CD14-positive monocyte (primary cell): ENCODE measurements at regions not wholly inside any gene's neighbourhood (a gene's known extent, or its start where the extent isn't known, plus 50 kb on each side); places are given as distances from the start of the nearest gene placed in this dataset.

Source experiments
- DNase-seq, 3 donors: peaks; one replicate each; pipeline ENCODE4 v3.0.0-alpha.2; 2011 to 2022
- H2AFZ ChIP-seq: 2 replicates; pipeline ENCODE4 v1.6.0; 2012; ENCODE audit warnings: mild to moderate bottlenecking, low read depth, low read length, inconsistent platforms; ENCODE audit not compliant: insufficient read depth, poor library complexity, severe bottlenecking
- H3K27ac ChIP-seq, 2 donors: 1 replicate in 1 of 2; 2 replicates in 1 of 2; pipeline ENCODE4 v1.5.1; 2012 to 2013; ENCODE audit warnings: low read length in 2 of 2, control low read depth in 1 of 2, inconsistent platforms in 1 of 2, low read depth in 1 of 2, mild to moderate bottlenecking in 1 of 2
- H3K27me3 ChIP-seq, 2 donors: one replicate each; pipeline versions ENCODE4 v1.6.0 to v1.6.1; 2011 to 2013; ENCODE audit warnings: low read length in 2 of 2; ENCODE audit not compliant: control insufficient read depth in 2 of 2, insufficient read depth in 2 of 2
- H3K36me3 ChIP-seq, 2 donors: replicated peaks in 1 of 2; 1 replicate in 1 of 2; 2 replicates in 1 of 2; pipeline versions ENCODE4 v1.5.1 to v1.6.1; 2012 to 2013; ENCODE audit warnings: low read length in 2 of 2, control low read depth in 1 of 2, inconsistent platforms in 1 of 2, mild to moderate bottlenecking in 1 of 2; ENCODE audit not compliant: insufficient read depth in 2 of 2, control insufficient read depth in 1 of 2
- H3K4me1 ChIP-seq, 2 donors: 1 replicate in 1 of 2; 2 replicates in 1 of 2; pipeline versions ENCODE4 v1.5.1 to v1.6.1; 2012 to 2013; ENCODE audit warnings: low read length in 2 of 2, control low read depth in 1 of 2, inconsistent platforms in 1 of 2, mild to moderate bottlenecking in 1 of 2, moderate library complexity in 1 of 2; ENCODE audit not compliant: insufficient read depth in 2 of 2, control insufficient read depth in 1 of 2
- H3K4me2 ChIP-seq: replicated peaks from 2 replicates; pipeline ENCODE3; 2012; ENCODE audit warnings: low read length, moderate library complexity, mild to moderate bottlenecking; ENCODE audit not compliant: poor library complexity, severe bottlenecking; ENCODE audit errors: extremely low read depth
- H3K4me3 ChIP-seq, 3 experiments: fragments of 200-600 bp in 1 of 3; sonication (generic) in 1 of 3; replicated peaks in 1 of 3; 1 replicate in 2 of 3; 2 replicates in 1 of 3; pipeline ENCODE4 v1.5.1; 2011 to 2013; ENCODE audit warnings: low read length in 3 of 3, mild to moderate bottlenecking in 3 of 3, control low read depth in 2 of 3, low read depth in 2 of 3, inconsistent platforms in 1 of 3, moderate library complexity in 1 of 3
- H3K79me2 ChIP-seq: 2 replicates; pipeline ENCODE4 v1.6.0; 2012; ENCODE audit warnings: mild to moderate bottlenecking, control low read depth, inconsistent platforms, low read length, moderate library complexity; ENCODE audit not compliant: insufficient read depth
- H3K9ac ChIP-seq: 2 replicates; pipeline ENCODE4 v1.6.0; 2017; ENCODE audit warnings: low read length, mild to moderate bottlenecking; ENCODE audit not compliant: insufficient read depth, poor library complexity, severe bottlenecking
- H3K9me3 ChIP-seq, 2 donors: replicated peaks in 1 of 2; 1 replicate in 1 of 2; 2 replicates in 1 of 2; pipeline versions ENCODE4 v1.5.1 to v1.6.1; 2012 to 2013; ENCODE audit warnings: low read length in 2 of 2, control low read depth in 1 of 2; ENCODE audit not compliant: control insufficient read depth in 1 of 2, insufficient read depth in 1 of 2
- H4K20me1 ChIP-seq: 2 replicates; pipeline ENCODE4 v1.6.0; 2012; ENCODE audit warnings: mild to moderate bottlenecking, low read length, control low read depth, moderate library complexity; ENCODE audit not compliant: insufficient read depth
- H3K27ac Mint-ChIP-seq, 7 donors: one replicate each; pipeline ENCODE4 v1.8.0; 2020; ENCODE audit warnings: mild to moderate bottlenecking in 7 of 7, mixed read lengths in 7 of 7, moderate library complexity in 6 of 7, inconsistent platforms in 2 of 7
- H3K27me3 Mint-ChIP-seq, 3 donors: one replicate each; pipeline ENCODE4 v1.8.0; 2021 to 2022; ENCODE audit warnings: low read depth in 3 of 3, mild to moderate bottlenecking in 3 of 3, mixed read lengths in 3 of 3, moderate library complexity in 3 of 3, inconsistent platforms in 1 of 3
- H3K36me3 Mint-ChIP-seq, 2 donors: one replicate each; pipeline ENCODE4 v1.8.0; 2020; ENCODE audit warnings: mixed read lengths in 2 of 2, inconsistent platforms in 1 of 2, mild to moderate bottlenecking in 1 of 2
- H3K4me1 Mint-ChIP-seq: one replicate; pipeline ENCODE4 v1.8.0; 2020; ENCODE audit warnings: mild to moderate bottlenecking, mixed read lengths
- H3K4me3 Mint-ChIP-seq, 2 donors: one replicate each; pipeline ENCODE4 v1.8.0; 2020; ENCODE audit warnings: mild to moderate bottlenecking in 2 of 2, mixed read lengths in 2 of 2, moderate library complexity in 1 of 2
- H3K9me3 Mint-ChIP-seq, 7 donors: one replicate each; pipeline ENCODE4 v1.8.0; 2020 to 2022; ENCODE audit warnings: mixed read lengths in 7 of 7, mild to moderate bottlenecking in 6 of 7, moderate library complexity in 6 of 7, inconsistent platforms in 2 of 7
- CTCF ChIP-seq: fragments of 200-600 bp; IDR thresholded peaks from one replicate; pipeline ENCODE4 v1.8.0; 2022; ENCODE audit warnings: antibody characterized with exemption, mild to moderate bottlenecking
- WGBS: methylation state at CpG from one replicate; pipeline ENCODE4 v1.1.5; 2013; ENCODE audit warnings: missing lambda C conversion rate; ENCODE audit not compliant: insufficient coverage; 5-methylcytosine and 5-hydroxymethylcytosine counted together
- intact Hi-C, 2 donors: fragments of 100-400 bp; cut with micrococcal nuclease; formaldehyde crosslinking; loops; one replicate each; pipeline versions ENCODE4 v1.15.0 to v1.15.1; 2023

GRCh38 chrX:42715701-42716262, 62.2 kb downstream of the PPP1R2C start:
- H3K27me3 ChIP-seq, result no peaks in the 10 kb centered on the region
- no peak overlapping the region for H3K4me3 Mint-ChIP-seq
- no peak overlapping the region for H3K27ac Mint-ChIP-seq
- no peak for TF ChIP-seq CTCF
- H4K20me1 ChIP-seq, result no peaks in the 10 kb centered on the region
- no peak overlapping the region for H3K9ac ChIP-seq
- no peaks in the 10 kb centered on the region for H3K79me2 ChIP-seq
- H3K36me3 Mint-ChIP-seq, result no peaks in the 10 kb centered on the region
- H2AFZ ChIP-seq, result no peak overlapping the region
- peaks cover 0 to 2% of the 10 kb centered on the region in 2 donors for H3K4me1 ChIP-seq
- H3K4me2 ChIP-seq, result no peak overlapping the region
- no peak for DNase-seq
- H3K9me3 Mint-ChIP-seq, result peaks cover 0 to 2% (median 0%) of the 10 kb centered on the region in 7 donors
- H3K4me3 ChIP-seq, result no peak overlapping the region
- intact Hi-C loops, result no loop called here
- no peaks in the 10 kb centered on the region for H3K9me3 ChIP-seq
- no peak overlapping the region for H3K27ac ChIP-seq
- WGBS, result no CpG with 5 or more reads among the region's 8 CpGs
- peaks cover 0 to 2% (median 1%) of the 10 kb centered on the region in 3 donors for H3K27me3 Mint-ChIP-seq
- H3K4me1 Mint-ChIP-seq, result no peaks in the 10 kb centered on the region
- H3K36me3 ChIP-seq, result no peaks in the 10 kb centered on the region

GRCh38 chrX:42714981-42715700, 62.8 kb downstream of the PPP1R2C start:
- peaks cover 0 to 2% of the 10 kb centered on the region in 2 donors for H3K4me1 ChIP-seq
- no peak overlapping the region for H2AFZ ChIP-seq
- Mint-ChIP-seq H3K4me3 (no peak overlapping the region), H3K9me3 (peaks cover 0 to 2% (median 0%) of the 10 kb centered on the region in 7 donors), H3K27me3 (peaks cover 0 to 2% (median 1%) of the 10 kb centered on the region in 3 donors), H3K4me1 (no peaks in the 10 kb centered on the region), H3K27ac (no peak overlapping the region), H3K36me3 (no peaks in the 10 kb centered on the region)
- H3K27ac ChIP-seq, result no peak overlapping the region
- TF ChIP-seq CTCF, result peak; percentile 25
- peak in 1 of 3 donors; percentile 1 for DNase-seq
- no peaks in the 10 kb centered on the region for H3K79me2 ChIP-seq
- H3K4me2 ChIP-seq, result no peak overlapping the region
- H3K9me3 ChIP-seq, result no peaks in the 10 kb centered on the region
- H3K36me3 ChIP-seq, result no peaks in the 10 kb centered on the region
- H4K20me1 ChIP-seq, result no peaks in the 10 kb centered on the region
- intact Hi-C loops, result no loop called here
- no peak overlapping the region for H3K4me3 ChIP-seq
- 0% methylated on average over 1 of the region's 11 CpGs for WGBS
- H3K9ac ChIP-seq, result no peak overlapping the region
- H3K27me3 ChIP-seq, result no peaks in the 10 kb centered on the region
